HG02870 (cell line): ENCODE measurements at regions not wholly inside any gene's neighbourhood (a gene's known extent, or its start where the extent isn't known, plus 50 kb on each side); places are given as distances from the start of the nearest gene placed in this dataset.
"Not testable (repeated sequence)": the region's sequence is repeated elsewhere in the genome, so short reads cannot be mapped to it uniquely, and the experiment has no call there.

Experiments
- ATAC-seq: cut with Tn5 transposase; IDR thresholded peaks from one replicate; pipeline ENCODE4 v1.9.1; 2021; ENCODE audit warnings: mild to moderate bottlenecking, moderate library complexity; ENCODE audit not compliant: unreplicated experiment

DNA sequence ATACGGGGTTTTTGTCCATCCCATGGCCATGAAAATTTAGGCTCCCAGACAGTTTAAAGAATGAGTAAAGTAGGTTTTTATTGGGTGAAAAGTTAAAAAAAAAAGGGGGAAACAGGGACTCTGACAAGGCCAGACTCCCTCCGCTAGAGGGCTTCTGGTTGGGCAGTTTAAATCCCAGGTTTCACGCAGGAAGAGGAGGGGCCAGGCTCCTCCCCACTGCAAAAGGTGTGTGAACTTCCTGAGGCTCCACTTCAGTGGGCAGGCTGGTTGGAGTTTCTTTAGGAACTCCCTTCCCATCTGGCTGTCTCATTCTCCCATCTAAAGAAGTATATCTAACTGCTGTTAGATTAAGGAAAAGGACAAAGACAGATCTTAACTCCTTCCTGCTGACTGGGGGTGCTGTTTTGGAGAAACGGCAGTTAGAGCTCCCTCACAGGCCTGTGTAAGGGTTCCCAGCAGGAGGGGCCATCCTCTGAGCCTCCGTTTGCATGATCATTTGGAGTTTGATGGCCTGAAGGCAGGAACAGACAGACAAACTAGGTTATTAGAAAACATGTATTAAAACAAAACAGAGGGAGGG is 1160.7 kb downstream of the CNTNAP5 start:
- ATAC-seq = no peak

DNA sequence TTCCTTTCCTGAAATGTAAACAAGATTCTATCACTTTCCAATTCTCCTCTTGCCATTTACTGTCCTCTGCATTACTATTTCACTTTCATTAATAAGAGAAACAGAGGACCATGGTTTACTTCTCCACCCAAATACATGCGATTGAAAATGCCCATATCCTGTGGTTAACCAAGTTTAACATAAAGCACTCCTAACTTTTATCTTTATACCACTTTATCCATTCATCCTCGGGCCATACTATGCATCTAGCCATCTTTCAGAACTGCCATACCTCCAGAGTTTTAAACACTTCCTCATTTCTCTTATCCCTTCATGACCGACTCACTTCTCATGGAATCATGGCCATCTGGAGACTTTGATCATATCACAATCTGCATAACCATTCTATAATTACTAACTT is 1182.3 kb downstream of the CNTNAP5 start:
- no peak for ATAC-seq

DNA sequence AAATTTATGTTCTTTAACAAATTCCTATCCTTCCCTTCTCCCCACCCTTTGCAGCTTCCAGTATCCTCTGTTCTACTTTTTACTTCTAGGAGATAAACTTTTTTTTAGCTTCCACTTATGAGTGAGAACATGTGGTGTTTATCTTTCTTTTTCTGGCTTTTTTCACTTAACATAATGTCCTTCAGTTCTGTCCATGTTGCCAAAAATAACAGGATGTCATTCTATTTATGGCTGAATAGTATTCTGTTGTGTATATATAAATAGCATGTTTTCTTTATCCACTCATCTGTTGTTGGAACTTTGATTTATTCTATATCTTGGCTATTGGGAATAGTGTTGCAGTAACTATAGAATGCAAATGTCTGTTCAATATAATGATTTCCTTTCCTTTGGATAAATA is 1191.2 kb downstream of the CNTNAP5 start:
- no peak for ATAC-seq

DNA sequence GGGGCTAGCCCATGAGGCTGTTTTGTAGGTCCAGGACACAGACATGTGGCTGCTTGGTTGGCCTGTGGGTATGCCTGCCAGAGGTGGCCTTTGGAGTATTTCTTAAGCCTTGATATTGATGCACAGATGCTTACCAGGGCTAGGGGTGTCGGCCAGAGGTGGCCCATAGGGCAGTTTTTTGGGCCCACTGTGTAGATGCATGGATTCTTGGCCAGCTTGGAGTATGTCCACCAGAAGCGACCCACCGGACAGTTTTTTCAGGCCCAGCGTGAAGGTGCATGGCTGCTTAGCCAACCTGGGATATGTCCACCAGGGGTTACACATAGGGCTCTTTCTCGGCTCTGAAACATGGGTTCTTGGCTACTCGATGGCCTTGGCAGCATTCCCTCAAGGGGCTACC is 1199.1 kb downstream of the CNTNAP5 start:
- ATAC-seq = no peak

DNA sequence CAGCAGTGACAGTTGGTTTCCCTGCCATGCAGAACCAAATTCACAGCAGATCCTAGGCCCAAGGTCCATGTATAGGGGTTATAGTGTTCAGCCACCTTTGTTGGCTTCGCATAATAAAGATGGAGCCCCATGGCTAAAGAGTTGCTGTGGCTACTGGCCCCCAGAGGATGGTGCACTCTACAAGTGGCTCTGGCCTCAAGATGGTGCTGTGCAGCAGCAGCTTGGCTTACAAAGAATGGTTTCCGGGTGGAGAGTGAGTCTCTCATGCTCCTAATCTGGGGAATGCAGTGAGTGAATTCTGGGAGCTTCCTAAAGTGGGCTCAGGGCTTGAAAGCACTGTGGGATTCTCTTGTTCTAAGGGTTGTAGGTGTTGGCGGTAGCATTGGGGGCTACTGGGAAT is 1199.7 kb downstream of the CNTNAP5 start:
- no peak for ATAC-seq

DNA sequence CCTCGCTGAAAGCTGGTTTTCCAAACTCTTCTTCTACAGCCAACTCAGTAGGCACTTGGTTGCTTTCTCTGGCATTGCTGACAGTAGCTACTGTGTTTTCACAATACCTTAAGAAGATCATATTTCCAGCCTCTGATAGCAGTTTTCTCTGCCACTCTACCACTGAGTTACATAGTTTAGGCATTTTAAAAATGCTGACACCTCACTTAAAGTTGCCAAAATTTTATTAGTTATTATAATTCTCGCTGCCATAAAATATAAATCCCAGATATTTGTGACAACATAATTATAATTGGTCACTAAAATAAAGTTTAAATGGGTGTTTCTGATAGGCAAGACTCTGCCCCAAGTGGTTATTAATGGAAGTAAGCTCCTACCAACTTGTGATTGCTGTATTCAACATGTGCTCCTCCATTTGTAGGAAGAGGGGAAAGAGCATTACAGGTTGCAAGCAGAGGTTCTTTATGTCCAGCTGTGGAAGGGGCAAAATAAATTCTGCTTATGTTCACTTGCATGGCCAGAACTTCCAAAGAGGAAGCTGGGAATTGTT is 1202.8 kb downstream of the CNTNAP5 start:
- ATAC-seq = no peak

DNA sequence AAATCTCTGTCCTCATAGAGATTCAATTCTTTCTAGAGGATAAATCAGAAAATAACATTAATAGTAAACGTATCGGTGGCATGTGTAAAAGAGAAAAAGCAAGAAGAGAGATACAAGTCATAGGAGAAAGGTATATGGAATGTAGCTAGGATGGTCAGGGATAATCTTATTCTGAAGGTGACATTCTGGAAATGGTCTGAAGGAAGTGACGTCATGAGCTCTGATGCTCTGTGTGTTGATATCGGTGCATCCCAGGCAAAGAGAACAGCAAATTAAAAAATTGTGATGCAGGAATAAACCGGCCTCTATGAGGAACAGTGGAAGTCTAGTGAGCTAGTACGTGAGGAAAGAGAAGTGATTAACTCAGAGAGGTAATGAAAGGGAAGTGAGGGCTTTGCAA is 1215.8 kb downstream of the CNTNAP5 start:
- ATAC-seq = no peak

DNA sequence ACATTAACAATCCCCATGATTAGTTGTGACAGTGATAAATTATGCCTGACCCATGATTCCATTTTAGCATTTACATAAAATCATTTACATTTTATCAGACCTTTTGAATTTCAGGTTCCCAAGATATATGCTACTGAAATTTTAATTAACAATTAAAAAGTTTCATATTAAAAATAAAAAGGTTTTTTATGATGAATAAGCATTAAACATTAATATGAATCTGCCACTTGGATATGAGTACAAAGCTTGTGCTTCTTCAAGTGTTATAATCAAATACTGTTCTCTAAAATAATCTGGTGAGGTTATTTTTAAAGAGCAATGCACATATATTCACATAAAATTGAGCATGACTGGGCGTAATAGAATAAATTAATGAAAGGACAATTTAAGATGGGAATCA is 1218.0 kb downstream of the CNTNAP5 start:
- no peak for ATAC-seq

DNA sequence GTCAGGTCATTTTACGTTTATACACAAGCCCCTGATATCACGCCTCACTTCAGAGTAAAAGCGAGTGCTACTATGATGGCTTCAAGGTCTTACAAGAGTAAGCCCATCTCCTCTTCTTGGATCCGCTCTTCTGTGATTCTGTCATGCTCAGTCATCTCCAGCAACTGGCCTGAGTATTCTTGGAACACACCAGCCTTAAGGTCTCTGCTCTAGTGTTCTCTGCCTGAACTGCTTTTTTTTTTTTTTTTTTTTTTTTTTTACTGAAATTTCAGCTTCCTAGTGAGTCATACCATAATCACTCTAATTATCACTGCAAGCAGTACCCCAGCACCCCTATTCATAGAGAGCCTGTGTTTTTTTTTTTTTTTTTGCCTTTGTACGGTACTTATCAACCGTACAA is 1228.9 kb downstream of the CNTNAP5 start:
- no peak for ATAC-seq

DNA sequence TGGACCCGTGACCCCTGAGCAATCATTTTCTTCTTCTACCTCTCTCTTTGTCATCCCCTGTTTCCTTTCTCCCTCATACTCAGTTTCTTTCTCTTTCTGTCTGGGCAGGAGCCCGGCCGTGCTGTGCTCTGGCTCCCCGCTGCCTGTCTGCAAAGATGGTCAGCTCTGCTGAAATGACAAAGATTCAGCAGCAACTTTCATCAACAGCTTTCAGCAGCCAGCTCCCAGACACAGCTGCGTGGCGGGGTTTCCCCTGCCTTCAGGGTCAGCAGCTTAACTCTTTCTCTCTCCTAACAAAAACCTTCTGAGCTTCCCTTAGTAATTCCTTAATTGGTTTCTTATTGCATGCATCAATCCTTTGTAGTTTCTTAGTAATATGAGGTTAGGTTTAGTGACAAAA is 1234.4 kb downstream of the CNTNAP5 start:
- ATAC-seq = no peak

DNA sequence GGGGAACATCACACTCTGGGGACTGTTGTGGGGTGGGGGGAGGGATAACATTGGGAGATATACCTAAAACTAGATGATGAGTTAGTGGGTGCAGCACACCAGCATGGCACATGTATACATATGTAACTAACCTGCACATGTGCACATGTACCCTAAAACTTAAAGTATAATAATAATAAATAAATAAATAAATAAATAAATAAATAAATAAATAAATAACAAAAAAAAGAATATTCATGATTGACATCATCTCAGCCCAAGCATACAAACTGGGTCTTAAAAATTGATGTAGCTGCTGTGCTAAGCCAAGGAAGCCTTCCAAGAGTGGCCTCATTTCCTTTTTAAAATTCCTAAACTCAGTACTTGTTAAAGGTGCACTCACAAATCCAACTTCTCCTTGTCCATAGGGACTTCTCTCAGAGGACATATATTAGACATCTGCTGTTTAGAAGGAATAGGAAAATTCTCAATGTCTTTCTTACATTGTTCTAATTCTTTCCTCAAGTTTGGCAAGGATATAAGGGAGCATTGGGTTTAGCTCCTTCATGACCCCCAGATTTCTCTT is 1235.4 kb downstream of the CNTNAP5 start:
- ATAC-seq = not testable (repeated sequence)

DNA sequence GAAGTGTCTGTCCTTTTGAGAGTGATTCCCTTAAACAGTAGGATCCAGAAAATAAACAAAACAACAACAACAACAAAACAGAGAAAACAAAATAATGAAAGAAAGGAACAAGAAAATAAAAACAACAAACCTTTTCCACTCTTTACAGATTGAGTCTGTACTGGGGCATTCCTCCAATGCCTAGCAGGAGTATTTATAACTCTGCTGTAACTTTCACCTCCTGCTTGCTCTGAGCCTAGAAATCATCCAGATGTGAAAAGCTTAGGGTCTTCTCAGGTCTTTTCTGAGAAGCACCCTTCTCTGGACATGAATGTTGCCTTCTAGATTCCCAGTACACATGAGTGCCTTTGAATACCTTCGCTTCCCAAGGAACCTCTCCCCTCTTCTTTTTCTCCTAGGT is 1239.4 kb downstream of the CNTNAP5 start:
- no peak for ATAC-seq

DNA sequence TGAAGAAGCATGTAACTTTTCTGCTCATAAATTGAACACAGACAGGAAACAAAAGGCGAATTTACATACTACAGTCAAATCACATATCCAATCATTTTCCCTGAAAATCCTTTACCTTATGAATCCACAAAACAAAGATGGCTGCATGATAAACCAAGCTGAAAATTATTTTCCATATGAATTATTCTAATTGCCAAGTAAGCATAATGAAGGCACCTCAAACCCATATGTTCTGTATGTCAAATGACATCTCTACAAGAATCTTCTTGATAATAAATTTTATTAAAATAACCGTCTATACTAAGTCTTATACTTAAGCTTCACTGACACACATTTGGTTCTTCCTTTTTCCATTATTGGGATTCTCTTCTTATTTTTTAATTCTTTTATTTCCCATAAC is 1242.6 kb downstream of the CNTNAP5 start:
- ATAC-seq = no peak

DNA sequence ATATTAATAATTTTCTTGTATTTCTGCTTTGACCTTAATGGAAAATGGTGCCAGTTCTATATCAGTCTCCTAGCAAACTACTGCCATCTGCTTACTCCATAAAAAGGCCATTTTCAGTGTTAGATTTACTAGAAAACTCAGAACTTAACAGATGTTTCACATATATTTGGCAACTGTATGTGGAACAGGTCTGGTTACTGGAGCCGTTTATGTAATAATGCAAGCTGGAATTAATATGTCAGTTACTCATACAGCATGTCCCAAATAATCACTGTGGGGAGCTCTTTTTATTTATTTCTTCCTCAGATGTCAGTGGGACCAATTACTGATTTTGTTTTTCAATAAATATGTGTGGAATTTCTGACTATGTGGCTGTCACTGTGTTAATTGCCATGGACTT is 1247.6 kb downstream of the CNTNAP5 start:
- no peak for ATAC-seq

DNA sequence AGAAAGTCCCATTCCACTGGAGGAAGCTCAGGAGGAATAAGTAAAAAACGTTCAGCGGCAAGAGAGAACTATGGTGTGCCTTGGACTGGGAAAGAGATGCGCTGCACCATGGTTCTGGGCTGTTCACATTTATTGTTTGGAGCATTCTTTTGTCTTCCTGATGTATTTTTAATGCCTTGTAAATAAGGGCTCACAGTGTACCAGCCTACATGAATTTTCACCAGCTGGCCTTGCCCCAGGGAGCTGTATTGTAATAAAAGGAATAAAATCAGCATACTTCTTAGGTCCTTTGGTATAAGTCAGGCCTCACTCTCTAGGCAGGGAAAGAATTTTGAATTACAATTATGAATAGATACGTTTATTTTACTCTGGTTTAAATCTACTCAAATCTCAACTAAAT is 1249.6 kb downstream of the CNTNAP5 start:
- no peak for ATAC-seq

DNA sequence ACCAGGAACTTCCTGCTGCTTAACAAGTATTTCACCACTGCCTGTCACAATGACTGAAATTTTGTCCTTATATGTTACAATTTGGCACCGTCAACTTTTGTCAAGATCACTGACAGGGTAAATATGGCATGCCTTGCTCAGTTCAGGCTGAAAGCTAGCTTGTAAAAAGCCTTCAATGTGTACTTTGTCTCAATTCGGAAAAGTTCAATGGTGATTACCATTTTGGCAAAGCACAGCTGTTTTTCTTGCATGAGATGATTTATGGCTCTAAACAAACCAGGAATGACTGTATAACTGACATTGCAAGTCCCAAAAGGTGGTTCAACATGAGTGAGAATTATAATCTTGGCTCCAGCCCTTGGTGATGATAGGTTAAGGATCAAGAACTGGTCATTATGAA is 1255.2 kb downstream of the CNTNAP5 start:
- no peak for ATAC-seq

DNA sequence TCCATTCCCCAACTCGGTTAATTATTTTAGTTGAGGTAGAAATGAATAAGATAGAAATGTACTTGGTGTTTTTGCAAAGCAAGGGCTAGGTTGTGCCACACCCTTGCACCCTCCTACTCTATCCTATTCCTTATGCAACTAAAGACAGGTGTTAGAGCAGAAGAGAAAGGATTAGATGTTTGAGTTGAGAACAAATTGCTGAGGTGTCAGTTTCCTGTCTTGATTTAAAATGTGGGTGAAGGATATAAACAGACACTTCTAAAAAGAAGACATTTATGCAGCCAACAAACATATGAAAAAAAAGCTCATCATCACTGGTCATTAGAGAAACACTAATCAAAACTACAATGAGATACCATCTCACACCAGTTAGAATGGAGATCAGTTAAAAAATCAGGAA is 1256.2 kb downstream of the CNTNAP5 start:
- ATAC-seq = no peak

DNA sequence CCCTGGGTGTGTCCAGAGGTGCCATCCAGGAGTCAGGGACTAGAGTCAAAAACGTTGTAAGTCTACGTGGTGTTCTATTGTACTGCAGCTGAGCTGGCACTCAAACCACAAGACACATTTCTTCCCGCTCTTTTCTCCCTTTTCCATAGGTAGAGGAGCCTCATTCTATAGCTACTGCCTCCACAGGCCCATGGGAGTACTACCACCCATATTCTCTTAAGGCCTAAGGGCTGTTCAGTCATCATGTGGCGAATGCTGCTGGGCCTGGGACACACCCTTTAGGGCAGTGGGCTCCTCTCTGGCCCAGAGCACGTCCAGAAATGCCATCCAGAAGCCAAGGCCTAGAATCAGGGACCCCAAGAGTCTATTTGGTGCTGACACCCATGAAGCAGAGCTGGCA is 1271.7 kb downstream of the CNTNAP5 start:
- ATAC-seq = no peak

DNA sequence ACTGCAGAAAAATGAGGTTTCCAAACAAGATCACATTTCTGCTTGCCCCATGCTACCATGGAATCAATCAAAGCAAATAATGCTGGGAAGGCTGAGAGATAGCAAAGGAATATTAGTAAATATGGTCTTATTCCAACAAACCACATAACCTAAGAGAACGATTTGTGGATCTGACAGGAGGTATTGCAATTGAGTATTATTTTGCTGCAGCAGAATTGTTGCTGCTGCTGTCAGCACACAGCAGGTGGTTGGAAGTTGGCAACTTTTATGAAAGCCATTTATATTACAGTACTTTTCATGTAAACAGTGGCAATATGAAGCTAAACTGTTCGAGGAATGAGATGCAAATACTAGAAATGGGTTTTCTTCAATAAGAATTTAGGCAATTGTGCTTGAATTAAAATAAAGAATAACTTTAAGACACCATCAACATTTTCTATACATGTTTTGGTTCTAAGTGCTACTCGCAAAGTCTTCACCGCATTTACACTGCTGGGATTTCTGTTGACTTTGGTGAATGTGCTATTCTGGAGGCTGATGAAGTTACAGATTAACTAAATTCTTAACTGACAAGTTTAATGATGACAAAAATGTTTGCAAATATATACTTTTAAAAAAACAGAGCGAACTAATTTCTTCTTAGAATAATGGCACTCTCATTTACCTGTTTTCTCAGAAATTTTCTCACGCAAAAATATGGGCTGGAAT is 1285.7 kb downstream of the CNTNAP5 start:
- ATAC-seq = no peak

DNA sequence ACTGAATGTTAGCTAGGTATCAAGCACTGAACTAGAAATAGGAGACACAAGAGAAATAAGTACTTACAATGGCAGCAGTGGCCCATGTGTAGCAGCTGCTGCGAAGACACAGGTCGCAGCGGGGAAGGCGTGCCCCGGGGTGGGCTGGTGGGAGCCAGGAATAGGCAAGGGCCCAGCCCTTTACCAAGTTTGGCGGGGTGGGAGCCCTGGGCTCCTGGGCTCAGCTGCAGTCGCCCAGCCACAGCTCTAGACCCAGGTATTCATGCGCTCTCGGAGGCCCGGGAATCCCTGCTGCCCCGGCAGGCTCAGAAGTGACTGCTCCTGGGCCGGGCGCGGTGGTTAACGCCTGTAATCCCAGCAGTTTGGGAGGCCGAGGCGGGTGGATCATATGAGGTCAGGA is 1287.3 kb downstream of the CNTNAP5 start:
- ATAC-seq = no peak

DNA sequence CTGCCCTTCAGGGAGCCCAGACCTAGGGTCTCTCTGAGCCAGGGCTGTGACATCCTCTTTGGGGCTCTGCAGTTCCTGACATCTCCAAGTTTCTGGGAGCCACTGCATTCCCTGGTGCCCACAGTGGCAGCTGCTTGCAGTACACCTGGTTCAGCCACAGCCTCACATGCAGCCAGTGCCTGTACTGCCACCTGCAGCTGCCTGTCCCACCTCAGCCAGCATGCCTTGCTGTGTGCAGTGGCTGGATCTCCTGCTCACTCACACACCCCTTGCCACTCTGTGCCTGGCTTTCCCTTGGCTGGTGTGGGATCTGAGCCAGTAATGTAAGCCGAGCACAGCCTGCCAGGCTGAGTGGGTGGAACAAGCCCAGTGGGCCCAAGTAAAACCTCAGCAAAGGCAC is 1288.7 kb downstream of the CNTNAP5 start:
- no peak for ATAC-seq

DNA sequence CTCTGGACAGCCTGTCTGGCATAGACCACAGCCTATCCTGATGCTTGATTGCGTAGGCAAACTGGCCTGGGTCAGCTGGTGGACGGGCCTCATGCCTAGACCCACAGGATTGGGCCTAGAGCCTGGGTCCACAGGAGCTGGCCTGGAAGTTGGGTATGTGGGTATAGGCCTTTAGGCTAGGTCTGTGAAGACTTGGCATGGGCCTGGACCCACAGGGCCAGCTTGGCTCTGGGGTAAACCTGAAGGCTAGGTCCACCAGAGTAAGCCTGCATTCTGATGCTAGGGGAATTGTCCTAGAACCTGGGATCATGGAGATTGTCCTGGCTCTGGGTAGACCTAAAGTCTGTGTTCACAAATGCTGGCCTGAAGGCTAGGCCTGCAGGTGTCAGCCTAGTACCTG is 1293.7 kb downstream of the CNTNAP5 start:
- ATAC-seq = no peak
